H1 (cell line): ENCODE measurements at regions not wholly inside any gene's neighbourhood (a gene's known extent, or its start where the extent isn't known, plus 50 kb on each side); places are given as distances from the start of the nearest gene placed in this dataset.

Source experiments
- JUN ChIP-seq: IDR thresholded peaks from 2 replicates; pipeline ENCODE4 v1.6.1; 2011; ENCODE audit warnings: low read depth, mild to moderate bottlenecking, improper control_type of control experiment, low read length

DNA sequence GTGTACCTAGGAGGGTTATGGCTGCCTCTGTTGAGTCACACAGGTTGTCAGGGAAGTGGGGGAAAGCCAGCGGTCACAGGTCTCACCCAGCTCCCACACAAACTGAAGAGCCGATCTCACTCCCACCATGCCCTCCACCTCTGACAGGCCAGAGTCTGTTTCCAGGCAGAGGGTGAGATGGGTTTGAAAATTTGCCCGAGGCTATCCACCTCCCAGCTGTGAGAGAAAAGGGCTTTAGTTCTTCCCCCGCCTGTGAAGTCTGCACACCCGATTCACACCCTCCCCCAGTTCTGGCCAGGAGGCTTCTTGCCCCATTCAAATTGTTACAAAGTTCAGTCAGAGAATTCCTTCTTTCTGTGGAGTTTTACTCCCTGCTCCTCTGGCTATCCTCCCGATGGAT is 446.9 kb downstream of the EDEM1 start (continued):
- no peak for TF ChIP-seq JUN
- TF ChIP-seq, all 59 proteins: peak for 0
